Right cardiac atrium (tissue), 5 donors: ENCODE measurements at regions not wholly inside any gene's neighbourhood (a gene's known extent, or its start where the extent isn't known, plus 50 kb on each side); places are given as distances from the start of the nearest gene placed in this dataset.

Experiments
- ATAC-seq, 2 donors: fragments of 200-7000 bp; cut with Tn5 transposase; one replicate each; pipeline versions ENCODE4 v1.8.0 to v1.9.1; 2020; ENCODE audit warnings: moderate library complexity in 2 of 2, mild to moderate bottlenecking in 1 of 2
- DNase-seq, 3 donors: peaks; one replicate each; pipeline ENCODE4 v3.0.0-alpha.2; 2020
- H3K27ac ChIP-seq: one replicate; pipeline ENCODE4 v1.5.1; 2013; ENCODE audit warnings: mild to moderate bottlenecking, low read length, control low read depth, moderate library complexity
- H3K27me3 ChIP-seq: one replicate; pipeline ENCODE4 v1.6.1; 2013; ENCODE audit not compliant: control insufficient read depth, insufficient read depth
- H3K4me1 ChIP-seq: one replicate; pipeline ENCODE4 v1.6.1; 2013; ENCODE audit warnings: low read length; ENCODE audit not compliant: control insufficient read depth, insufficient read depth
- H3K4me3 ChIP-seq: one replicate; pipeline ENCODE4 v1.5.1; 2013; ENCODE audit warnings: low read length, control low read depth
- H3K9me3 ChIP-seq: one replicate; pipeline ENCODE4 v1.6.1; 2013; ENCODE audit warnings: low read length; ENCODE audit not compliant: control insufficient read depth
- WGBS: extraction: QIAGEN DNeasy Blood & Tissue Kit; methylation state at CpG from one replicate; pipeline ENCODE4 v1.1.7; 2013; 5-methylcytosine and 5-hydroxymethylcytosine counted together
- intact Hi-C, 4 donors: fragments of 100-400 bp; cut with DNase I; formaldehyde crosslinking; loops; one replicate each; pipeline versions ENCODE4 v1.11.0 to v1.14.0; 2022 to 2023
- donor health status: healthy with polysubstance abuse.
- donor health status: DM: no; HTN: yes; CAD: no.
- donor health status: DM: no; HTN: no; CAD: no.
- donor health status: DM: no; HTN: yes; CAD: no; lungs with severe emphysema.
- donor health status: DM: yes; HTN: yes; CAD: no.

DNA sequence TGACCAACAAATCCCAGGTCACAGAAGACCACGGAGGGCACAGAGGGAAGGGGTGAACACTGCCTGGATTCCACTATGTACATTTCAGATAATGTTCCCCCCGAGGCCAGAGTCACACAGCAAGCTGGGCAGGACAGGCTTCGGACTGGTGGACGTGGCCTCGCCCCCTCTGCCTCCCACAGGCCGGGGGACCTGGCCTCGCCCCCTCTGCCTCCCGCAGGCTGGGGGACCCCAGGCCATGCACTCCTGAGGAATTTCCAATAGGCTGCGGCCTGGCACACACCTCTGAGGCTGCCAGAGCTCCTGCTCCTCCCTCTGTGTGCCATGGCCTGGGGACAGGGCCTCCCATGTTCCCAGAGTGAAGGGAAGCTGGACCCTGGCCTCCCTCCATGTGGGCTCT lies 1352.8 kb downstream of the BRD1 start:
- peak in 1 of 2 donors; percentile 23 for ATAC-seq
- Histone ChIP-seq H3K4me1 (no peaks in the 10 kb centered on the region), H3K27me3 (no peaks in the 10 kb centered on the region), H3K9me3 (no peaks in the 10 kb centered on the region), H3K27ac (no peak overlapping the region), H3K4me3 (no peak overlapping the region)
- intact Hi-C loops, result no loop called here
- DNase-seq, result no peak
- 79% methylated on average over 9 of the region's 9 CpGs for WGBS

DNA sequence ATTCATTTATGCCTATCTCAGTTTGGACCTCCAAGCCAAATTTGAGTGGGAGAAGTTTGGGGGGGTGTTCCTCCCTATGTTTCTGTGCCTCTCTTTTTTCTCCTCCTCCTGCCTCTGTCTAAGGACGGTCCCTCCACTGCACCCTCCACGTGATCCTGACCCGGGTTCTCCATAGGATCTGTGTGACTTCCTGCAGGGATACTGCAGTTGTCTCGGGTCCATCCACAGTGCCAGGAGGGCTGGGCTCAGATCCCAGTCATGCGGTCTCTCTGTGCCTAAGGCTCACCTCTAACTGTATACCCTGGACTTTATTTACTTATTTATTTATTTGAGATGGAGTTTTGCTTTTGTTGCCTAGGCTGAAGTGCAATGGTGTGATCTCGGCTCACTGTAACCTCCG lies 1354.5 kb downstream of the BRD1 start:
- Histone ChIP-seq H3K9me3 (no peaks in the 10 kb centered on the region), H3K4me1 (no peaks in the 10 kb centered on the region), H3K4me3 (no peak overlapping the region), H3K27me3 (no peaks in the 10 kb centered on the region), H3K27ac (no peak overlapping the region)
- no peak for ATAC-seq
- intact Hi-C loops, result no loop called here
- DNase-seq, result no peak
- 82% methylated on average over 7 of the region's 7 CpGs for WGBS

DNA sequence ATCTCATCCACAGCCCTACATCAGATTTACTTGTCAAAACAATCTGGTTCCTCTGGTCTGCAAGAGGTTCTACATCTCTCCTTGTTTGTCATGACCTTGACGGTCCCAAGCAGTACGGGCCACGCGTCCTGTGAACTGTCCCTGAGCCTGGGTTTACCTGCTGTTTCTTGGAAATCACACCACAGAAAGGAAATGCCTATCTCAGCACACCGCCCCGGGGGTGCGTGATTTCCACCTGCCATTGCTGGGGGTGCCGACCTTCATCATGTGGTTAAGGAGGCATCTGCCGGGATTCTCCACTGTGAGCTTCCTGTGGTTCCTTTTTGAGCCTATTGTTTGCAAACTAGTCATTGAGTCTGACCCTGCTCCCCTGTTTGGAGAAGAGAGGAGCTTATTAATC lies 1363.4 kb downstream of the BRD1 start:
- Histone ChIP-seq H3K4me3 (no peak overlapping the region), H3K27ac (no peak overlapping the region), H3K9me3 (no peaks in the 10 kb centered on the region), H3K27me3 (no peaks in the 10 kb centered on the region), H3K4me1 (no peaks in the 10 kb centered on the region)
- intact Hi-C loops, result no loop called here
- no peak for ATAC-seq
- DNase-seq, result no peak
- WGBS, result 60% methylated on average over 9 of the region's 9 CpGs

DNA sequence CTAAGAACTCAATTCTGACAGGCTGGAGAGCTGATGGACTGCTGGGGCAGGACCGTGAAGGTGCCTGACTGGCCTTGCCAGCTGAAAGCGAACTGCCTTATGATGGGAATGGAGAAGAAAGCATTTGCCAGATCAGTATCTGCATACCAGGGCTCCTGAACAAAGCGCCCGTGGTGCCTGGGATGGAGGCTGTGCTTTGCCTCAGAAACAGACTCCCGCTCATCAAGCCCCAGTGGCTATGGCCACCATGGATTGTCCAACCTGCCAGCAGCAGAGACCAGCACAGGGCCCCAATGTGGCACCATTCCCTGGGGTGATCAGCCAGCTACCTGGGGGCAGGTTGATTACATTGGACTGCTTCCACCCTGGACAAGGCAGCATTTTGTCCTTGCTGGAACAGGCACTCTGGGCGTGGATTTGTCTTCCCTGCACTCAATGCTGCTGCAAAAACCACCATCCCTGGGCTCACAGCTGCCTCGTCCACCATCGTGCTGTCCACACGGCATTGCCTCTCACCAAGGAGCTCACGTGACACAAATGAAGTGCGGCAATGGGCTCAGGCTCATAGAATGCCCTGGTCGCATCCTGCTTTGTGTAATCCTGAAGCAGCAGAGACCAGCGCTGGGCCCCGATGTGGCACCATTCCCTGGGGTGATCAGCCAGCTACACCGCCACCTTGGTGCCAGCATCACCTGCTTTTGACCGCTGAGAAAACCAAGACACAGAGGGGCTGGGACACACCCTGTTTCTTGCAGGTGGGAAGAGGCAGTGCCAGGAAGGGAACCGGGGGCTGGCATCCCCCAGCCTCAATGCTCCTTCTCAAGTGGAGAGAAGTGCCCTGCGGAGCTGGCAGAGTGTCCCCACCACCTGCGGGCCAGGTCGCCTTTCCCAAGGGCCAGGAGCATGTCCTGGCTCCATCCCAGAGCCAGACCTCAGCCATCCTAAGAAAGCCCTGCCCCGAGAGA lies 1367.5 kb downstream of the BRD1 start:
- DNase-seq (no peak), ATAC-seq (no peak)
- no peak overlapping the region for H3K4me3 ChIP-seq
- H3K4me1 ChIP-seq, result no peaks in the 10 kb centered on the region
- no peak overlapping the region for H3K27ac ChIP-seq
- intact Hi-C loops, result no loop called here
- WGBS, result 82% methylated on average over 21 of the region's 21 CpGs
- no peaks in the 10 kb centered on the region for H3K9me3 ChIP-seq
- H3K27me3 ChIP-seq, result no peaks in the 10 kb centered on the region

GRCh38 chr22:48459259-48459658 lies 1368.4 kb downstream of the BRD1 start:
- Histone ChIP-seq H3K4me3 (no peak overlapping the region), H3K9me3 (no peaks in the 10 kb centered on the region), H3K27me3 (no peaks in the 10 kb centered on the region), H3K27ac (no peak overlapping the region), H3K4me1 (no peaks in the 10 kb centered on the region)
- 74% methylated on average over 6 of the region's 6 CpGs for WGBS
- ATAC-seq, result no peak
- DNase-seq, result no peak
- intact Hi-C loops, result no loop called here

DNA sequence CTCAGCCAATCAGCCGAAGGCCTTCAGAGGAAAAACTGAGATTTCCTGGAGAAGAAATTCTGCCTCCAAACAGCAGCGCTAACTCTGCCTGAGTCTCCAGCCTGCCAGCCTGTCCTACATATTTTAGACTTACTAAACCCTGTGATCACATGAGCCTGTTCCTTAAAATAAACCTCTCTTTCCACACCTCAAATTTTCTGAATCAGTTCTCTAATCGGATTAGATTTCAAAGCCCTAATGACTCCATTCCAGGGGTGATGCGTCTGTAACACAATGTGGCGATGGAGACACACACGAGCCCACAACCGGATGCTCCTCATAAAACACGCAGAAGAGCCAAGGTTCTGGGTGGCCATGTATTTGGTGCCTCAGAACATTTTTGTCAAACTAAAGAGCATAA lies 1371.2 kb downstream of the BRD1 start:
- no peak overlapping the region for H3K4me3 ChIP-seq
- no peaks in the 10 kb centered on the region for H3K4me1 ChIP-seq
- H3K9me3 ChIP-seq, result no peaks in the 10 kb centered on the region
- H3K27ac ChIP-seq, result no peak overlapping the region
- DNase-seq (no peak), ATAC-seq (no peak)
- no peaks in the 10 kb centered on the region for H3K27me3 ChIP-seq
- intact Hi-C loops, result no loop called here
- 79% methylated on average over 8 of the region's 8 CpGs for WGBS

GRCh38 chr22:48453751-48454485 lies 1373.8 kb downstream of the BRD1 start:
- ATAC-seq, result no peak
- DNase-seq, result peak in 1 of 3 donors; percentile 19

DNA sequence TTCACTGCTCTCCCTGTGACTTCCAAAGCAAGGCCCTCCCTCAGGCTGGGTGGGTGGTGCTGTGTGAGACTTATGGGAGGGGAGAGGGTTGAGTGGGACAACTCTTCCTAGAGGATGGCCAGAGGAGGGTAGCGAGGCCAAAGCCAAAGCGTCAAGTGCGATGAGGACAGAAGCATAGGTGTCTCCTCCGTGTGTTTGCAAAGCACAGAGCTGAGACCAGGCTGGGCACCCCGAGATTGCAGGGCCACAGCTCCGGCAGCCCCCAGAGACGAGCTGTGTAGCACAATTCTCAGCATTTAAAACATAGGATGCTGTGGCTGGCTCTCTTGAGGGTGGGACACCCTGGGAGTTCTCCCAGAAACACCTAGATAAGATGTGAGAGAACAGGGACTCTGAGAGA lies 1374.5 kb downstream of the BRD1 start:
- DNase-seq (no peak), ATAC-seq (no peak)
- 89% methylated on average over 7 of the region's 7 CpGs for WGBS
- intact Hi-C loops, result no loop called here
- Histone ChIP-seq H3K27ac (no peak overlapping the region), H3K9me3 (no peaks in the 10 kb centered on the region), H3K4me1 (no peaks in the 10 kb centered on the region), H3K27me3 (no peaks in the 10 kb centered on the region), H3K4me3 (no peak overlapping the region)

More at GRCh38 chr22:48453751-48454485, 1373.8 kb downstream of the BRD1 start:
- Histone ChIP-seq H3K27me3 (no peaks in the 10 kb centered on the region), H3K4me3 (no peak overlapping the region), H3K9me3 (no peaks in the 10 kb centered on the region), H3K27ac (no peak overlapping the region), H3K4me1 (no peaks in the 10 kb centered on the region)
- intact Hi-C loops, result no loop called here
- 67% methylated on average over 14 of the region's 14 CpGs for WGBS

GRCh38 chr22:48452766-48453165 lies 1374.9 kb downstream of the BRD1 start:
- H3K27ac ChIP-seq, result no peak overlapping the region
- 83% methylated on average over 10 of the region's 10 CpGs for WGBS
- H3K27me3 ChIP-seq, result no peaks in the 10 kb centered on the region
- H3K4me3 ChIP-seq, result no peak overlapping the region
- ATAC-seq (no peak), DNase-seq (no peak)
- H3K4me1 ChIP-seq, result no peaks in the 10 kb centered on the region
- no peaks in the 10 kb centered on the region for H3K9me3 ChIP-seq
- intact Hi-C loops, result no loop called here

DNA sequence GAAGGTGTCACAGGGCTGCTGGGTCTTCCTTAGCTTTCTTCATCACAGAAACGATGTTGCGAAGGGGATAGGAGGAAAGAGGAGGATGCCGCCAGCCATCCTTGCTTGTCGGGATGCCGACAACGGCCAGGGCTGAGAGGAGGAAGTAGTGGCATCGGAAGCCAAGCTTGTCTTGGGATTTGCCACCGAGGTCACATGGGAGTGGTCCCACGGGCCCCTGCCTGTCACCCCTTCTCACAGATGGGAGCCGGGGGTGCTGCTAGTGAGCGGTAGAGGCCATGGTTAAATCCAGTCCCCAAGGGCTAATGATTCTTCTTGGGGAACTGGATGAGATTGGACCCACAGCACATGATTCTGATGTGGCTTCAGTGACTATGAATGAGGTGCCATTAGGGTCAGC lies 1375.8 kb downstream of the BRD1 start:
- Histone ChIP-seq H3K4me3 (no peak overlapping the region), H3K4me1 (no peaks in the 10 kb centered on the region), H3K27ac (no peak overlapping the region), H3K9me3 (no peaks in the 10 kb centered on the region), H3K27me3 (no peaks in the 10 kb centered on the region)
- DNase-seq, result no peak
- 78% methylated on average over 11 of the region's 11 CpGs for WGBS
- intact Hi-C loops, result no loop called here
- ATAC-seq, result no peak

- WGBS, result 61% methylated on average over 13 of the region's 13 CpGs
- peak; percentile 47 to 77 for ATAC-seq
- H3K27me3 ChIP-seq, result no peaks in the 10 kb centered on the region
- H3K9me3 ChIP-seq, result no peaks in the 10 kb centered on the region
- H3K4me3 ChIP-seq, result no peak overlapping the region
- H3K27ac ChIP-seq, result no peak overlapping the region
- H3K4me1 ChIP-seq, result no peaks in the 10 kb centered on the region
- DNase-seq, result peak in 1 of 3 donors; percentile 36
- intact Hi-C loops, result no loop called here
Measured at GRCh38 chr22:48450188-48450825, 1377.4 kb downstream of the BRD1 start.
